HepG2 (cell line): ENCODE measurements at regions not wholly inside any gene's neighbourhood (a gene's known extent, or its start where the extent isn't known, plus 50 kb on each side); places are given as distances from the start of the nearest gene placed in this dataset.

Source experiments
- ATAC-seq: fragments of 200-7000 bp; cut with Tn5 transposase; 3 replicates; pipeline ENCODE4 v1.9.1; 2020; ENCODE audit warnings: mild to moderate bottlenecking, moderate library complexity
- BruUV-seq: library from RNA; stranded (reverse); fragments of 400-500 nt; replicated peaks from 2 replicates; lab custom pipeline; 2021; lab: Mats Ljungman, UMichigan
- CTCF ChIA-PET: fragments of 300-600 bp; formaldehyde crosslinking; extraction: SDS; loops from one replicate; lab custom pipeline; 2021; ENCODE audit warnings: low total read pairs, inconsistent platforms, low intra/inter-chr PET ratio; lab: Yijun Ruan, JAX
- POLR2A ChIA-PET: fragments of 350-600 bp; sonication (Branson Sonifier 250); formaldehyde crosslinking; loops from one replicate; lab custom pipeline; 2020; ENCODE audit warnings: antibody characterized with exemption, inconsistent platforms; lab: Yijun Ruan, JAX
- DNase-seq: peaks from one replicate; pipeline ENCODE4 v3.0.0-alpha.2; 2015; ENCODE audit warnings: low spot score
- FAIRE-seq: peaks from 3 replicates; lab custom pipeline; 2011; peaks lifted over from hg19 to GRCh38; lab: Jason Lieb, UNC
- H2AFZ ChIP-seq: one replicate; pipeline ENCODE4 v1.6.1; 2011; ENCODE audit warnings: low read length, inconsistent platforms
- H3K27ac ChIP-seq: fragments of 300-600 bp; 3 replicates; pipeline ENCODE4 v1.8.0; 2011; ENCODE audit warnings: mixed run types, mild to moderate bottlenecking, mixed read lengths, low read length, inconsistent platforms; ENCODE audit not compliant: insufficient read depth; ENCODE audit errors: extremely low read length
- H3K27me3 ChIP-seq, 2 experiments: fragments of 200-600 bp in 1 of 2; 2 replicates in 1 of 2; 3 replicates in 1 of 2; pipeline versions ENCODE4 v1.6.0 to v1.8.0; 2011; ENCODE audit warnings: low read length in 2 of 2, mild to moderate bottlenecking in 2 of 2, moderate library complexity in 2 of 2, inconsistent platforms in 1 of 2; ENCODE audit not compliant: insufficient read depth in 2 of 2, control insufficient read depth in 1 of 2
- H3K36me3 ChIP-seq, 2 experiments: fragments of 200-600 bp in 1 of 2; replicated peaks in 1 of 2; 2 replicates in 1 of 2; 3 replicates in 1 of 2; pipeline versions ENCODE4 v1.5.1 to v1.8.0; 2011; ENCODE audit warnings: low read length in 2 of 2, inconsistent platforms in 1 of 2; ENCODE audit not compliant: insufficient read depth in 2 of 2, control insufficient read depth in 1 of 2
- H3K4me1 ChIP-seq: 2 replicates; pipeline ENCODE4 v1.5.1; 2012; ENCODE audit warnings: low read length, inconsistent platforms; ENCODE audit not compliant: insufficient read depth
- H3K4me2 ChIP-seq: 2 replicates; pipeline ENCODE4 v1.6.0; 2011; ENCODE audit warnings: low read depth, low read length, inconsistent platforms
- H3K4me3 ChIP-seq, 3 experiments: fragments of 200-600 bp in 1 of 3; sonication (generic), shearing (Covaris generic) in 1 of 3; replicated peaks in 1 of 3; 2 replicates each; pipeline ENCODE4 v1.5.1; 2011 to 2016; ENCODE audit warnings: low read length in 3 of 3, inconsistent platforms in 2 of 3, low read depth in 2 of 3, mild to moderate bottlenecking in 2 of 3, control low read depth in 1 of 3, mixed read lengths in 1 of 3; ENCODE audit not compliant: insufficient read depth in 1 of 3
- H3K79me2 ChIP-seq: one replicate; pipeline ENCODE4 v1.6.1; 2011; ENCODE audit warnings: low read length, inconsistent platforms; ENCODE audit not compliant: insufficient read depth
- H3K9ac ChIP-seq: 2 replicates; pipeline ENCODE4 v1.6.0; 2011; ENCODE audit warnings: mild to moderate bottlenecking, low read depth, low read length, inconsistent platforms; ENCODE audit not compliant: insufficient read depth
- H3K9me3 ChIP-seq: 2 replicates; pipeline ENCODE4 v1.5.1; 2012; ENCODE audit warnings: mild to moderate bottlenecking, low read length
- H4K20me1 ChIP-seq: 2 replicates; pipeline ENCODE4 v1.6.0; 2011; ENCODE audit warnings: inconsistent platforms, mild to moderate bottlenecking, low read length, moderate library complexity; ENCODE audit not compliant: insufficient read depth
- CHD2 ChIP-seq: IDR thresholded peaks from 2 replicates; pipeline ENCODE4 v1.6.1; 2011; ENCODE audit warnings: low read depth, low read length, improper control_type of control experiment
- KAT8 ChIP-seq: IDR thresholded peaks from 2 replicates; pipeline ENCODE4 v1.6.1; 2016; ENCODE audit warnings: missing genetic modification reagents, missing compliant biosample characterization
- MTA1 ChIP-seq: sonication (generic); formaldehyde crosslinking; IDR thresholded peaks from 2 replicates; pipeline ENCODE4 v1.4.0; 2020; ENCODE audit warnings: missing genetic modification reagents, mild to moderate bottlenecking, borderline replicate concordance
- SP140L ChIP-seq: sonication (generic); formaldehyde crosslinking; IDR thresholded peaks from 2 replicates; pipeline ENCODE4 v1.4.0; 2020; ENCODE audit warnings: missing genetic modification reagents, borderline replicate concordance
- ZNF180 ChIP-seq: sonication (generic); formaldehyde crosslinking; IDR thresholded peaks from 2 replicates; pipeline ENCODE4 v1.4.0; 2020; ENCODE audit warnings: low read depth, missing genetic modification reagents, borderline replicate concordance
- ZNF260 ChIP-seq: sonication (generic); formaldehyde crosslinking; IDR thresholded peaks from 2 replicates; pipeline ENCODE4 v1.4.0; 2020; ENCODE audit warnings: missing genetic modification reagents, low read depth, mild to moderate bottlenecking, borderline replicate concordance
- ZNF333 ChIP-seq: sonication (generic); formaldehyde crosslinking; IDR thresholded peaks from 2 replicates; pipeline ENCODE4 v1.4.0; 2020; ENCODE audit warnings: mild to moderate bottlenecking, missing genetic modification reagents, borderline replicate concordance
- ZNF33A ChIP-seq: sonication (generic); formaldehyde crosslinking; IDR thresholded peaks from 2 replicates; pipeline ENCODE4 v1.5.1; 2020; ENCODE audit warnings: missing genetic modification reagents, mild to moderate bottlenecking, moderate library complexity, borderline replicate concordance
- ZNF709 ChIP-seq: sonication (generic); formaldehyde crosslinking; IDR thresholded peaks from 2 replicates; pipeline ENCODE4 v1.5.0; 2020; ENCODE audit warnings: mild to moderate bottlenecking, missing genetic modification reagents
- WGBS: methylation state at CpG from one replicate; pipeline ENCODE4 v1.1.6; 2017; ENCODE audit warnings: low lambda C conversion rate; 5-methylcytosine and 5-hydroxymethylcytosine counted together
- in situ Hi-C: cut with HindIII; loops from 2 replicates; pipeline ENCODE4 v1.10.0; 2017; ENCODE audit warnings: low pct_unique_long_range_greater_than_20kb; ENCODE audit not compliant: extremely low pct_ligation_motif_present
- intact Hi-C: fragments of 100-400 bp; cut with micrococcal nuclease; formaldehyde crosslinking; loops from one replicate; pipeline ENCODE4 v1.10.0; 2022; ENCODE audit not compliant: unreplicated experiment
- TF ChIP-seq, protein P1 (sequence below): conservative IDR thresholded peaks from 2 replicates; pipeline ENCODE4 v1.6.1; 2018; ENCODE audit warnings: missing genetic modification reagents

DNA sequence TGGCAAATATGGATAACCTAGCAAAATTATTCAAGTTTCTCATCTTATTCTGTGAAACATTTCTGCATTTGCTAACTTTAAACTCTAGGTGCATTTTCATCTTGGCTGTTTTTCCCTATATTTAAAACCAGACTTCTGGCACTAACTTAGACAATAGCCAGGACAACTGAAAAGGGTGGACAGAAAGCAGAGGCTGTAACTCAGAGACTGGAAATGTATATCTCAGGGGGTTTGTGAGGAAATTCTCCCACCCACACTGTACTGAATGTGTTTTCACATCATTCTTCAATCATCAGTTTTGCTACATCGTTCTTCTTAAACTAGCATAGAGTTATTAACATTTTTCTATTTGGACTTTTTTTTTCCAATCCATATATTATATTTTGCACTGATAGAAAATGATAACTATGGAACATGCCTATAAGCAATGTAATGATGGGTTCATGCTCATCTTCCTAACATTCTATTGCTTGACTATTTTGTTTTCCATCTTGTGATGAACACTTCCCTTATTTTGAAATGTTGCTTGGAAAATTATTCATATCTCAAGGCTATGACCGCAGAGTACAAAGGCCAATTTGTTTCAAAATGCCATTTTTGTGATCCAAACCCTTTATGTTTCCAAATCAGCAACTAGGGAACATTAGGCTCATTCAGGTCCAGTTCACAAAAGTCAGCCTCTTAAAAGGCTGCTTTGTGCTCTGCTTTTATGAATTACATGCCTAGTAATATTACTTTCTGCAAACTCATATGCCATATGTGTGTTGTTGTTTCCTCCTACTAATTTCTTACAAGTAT is 125.8 kb upstream of the CDH19 start:
- H3K27ac ChIP-seq = no peak overlapping the region
- WGBS = 0% methylated on average over 2 of the region's 2 CpGs
- no peaks in the 10 kb centered on the region for H3K9me3 ChIP-seq
- H3K4me3 ChIP-seq = no peak overlapping the region
- ATAC-seq (no peak), FAIRE-seq (no peak), DNase-seq (no peak)
- in situ Hi-C loops (no loop called here), intact Hi-C loops (no loop called here)
- no peak overlapping the region for H3K9ac ChIP-seq
- H3K36me3 ChIP-seq = no peaks in the 10 kb centered on the region
- peaks cover 9% of the 10 kb centered on the region for H3K4me1 ChIP-seq
- POLR2A ChIA-PET = no interaction called here
- BruUV-seq = no TSS peak
- CTCF ChIA-PET = no interaction called here
- TF ChIP-seq SP140L (CRISPR knock-in tag) (no peak), KAT8 (no peak), ZNF709 (no peak), ZNF33A (CRISPR knock-in tag) (no peak), ZNF180 (CRISPR knock-in tag) (no peak), MTA1 (CRISPR knock-in tag) (no peak), CHD2 (no peak), ZNF333 (CRISPR knock-in tag) (no peak), ZNF260 (CRISPR knock-in tag) (no peak)
- TF ChIP-seq, protein P1, sequence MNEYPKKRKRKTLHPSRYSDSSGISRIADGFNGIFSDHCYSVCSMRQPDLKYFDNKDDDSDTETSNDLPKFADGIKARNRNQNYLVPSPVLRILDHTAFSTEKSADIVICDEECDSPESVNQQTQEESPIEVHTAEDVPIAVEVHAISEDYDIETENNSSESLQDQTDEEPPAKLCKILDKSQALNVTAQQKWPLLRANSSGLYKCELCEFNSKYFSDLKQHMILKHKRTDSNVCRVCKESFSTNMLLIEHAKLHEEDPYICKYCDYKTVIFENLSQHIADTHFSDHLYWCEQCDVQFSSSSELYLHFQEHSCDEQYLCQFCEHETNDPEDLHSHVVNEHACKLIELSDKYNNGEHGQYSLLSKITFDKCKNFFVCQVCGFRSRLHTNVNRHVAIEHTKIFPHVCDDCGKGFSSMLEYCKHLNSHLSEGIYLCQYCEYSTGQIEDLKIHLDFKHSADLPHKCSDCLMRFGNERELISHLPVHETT (CRISPR knock-in tag) = no peak
- no peak overlapping the region for H2AFZ ChIP-seq
- H3K4me2 ChIP-seq = no peak overlapping the region
- no peaks in the 10 kb centered on the region for H4K20me1 ChIP-seq
- no peaks in the 10 kb centered on the region for H3K79me2 ChIP-seq
- no peaks in the 10 kb centered on the region; a peak in 1 of 5 replicates for H3K27me3 ChIP-seq
